Activated CD8-positive, alpha-beta T cell treated with anti-CD3 and anti-CD28 coated beads for 36 hours (primary cell): ENCODE measurements at regions not wholly inside any gene's neighbourhood (a gene's known extent, or its start where the extent isn't known, plus 50 kb on each side); places are given as distances from the start of the nearest gene placed in this dataset.

Source experiments
- ATAC-seq: fragments of 200-7000 bp; cut with Tn5 transposase; one replicate; pipeline ENCODE4 v1.10.0; 2021; ENCODE audit warnings: mild to moderate bottlenecking, moderate library complexity
- CTCF ChIA-PET: fragments of 350-600 bp; sonication (Branson Sonifier 250); formaldehyde crosslinking; loops from one replicate; lab custom pipeline; 2021; ENCODE audit warnings: antibody characterized with exemption; lab: Charles Lee
- POLR2A ChIA-PET: fragments of 350-600 bp; sonication (Branson Sonifier 250); formaldehyde crosslinking; loops from one replicate; lab custom pipeline; 2021; ENCODE audit warnings: antibody characterized with exemption; lab: Charles Lee
- DNase-seq: peaks from one replicate; pipeline ENCODE4 v3.0.0-alpha.2; 2020
- H3K27ac Mint-ChIP-seq: one replicate; pipeline ENCODE4 v1.8.0; 2021; ENCODE audit warnings: mild to moderate bottlenecking, mixed read lengths
- H3K27me3 Mint-ChIP-seq: one replicate; pipeline ENCODE4 v1.8.0; 2021; ENCODE audit warnings: mixed read lengths
- H3K36me3 Mint-ChIP-seq: one replicate; pipeline ENCODE4 v1.8.0; 2021; ENCODE audit warnings: low read depth, mixed read lengths
- H3K4me1 Mint-ChIP-seq: one replicate; pipeline ENCODE4 v1.8.0; 2021; ENCODE audit warnings: low read depth, mixed read lengths
- H3K4me3 Mint-ChIP-seq: one replicate; pipeline ENCODE4 v1.8.0; 2021; ENCODE audit warnings: mild to moderate bottlenecking, moderate library complexity, mixed read lengths
- H3K9me3 Mint-ChIP-seq: one replicate; pipeline ENCODE4 v1.8.0; 2021; ENCODE audit warnings: mixed read lengths
- intact Hi-C: fragments of 100-400 bp; cut with micrococcal nuclease; formaldehyde crosslinking; loops from one replicate; pipeline ENCODE4 v1.10.0; 2022
- TF ChIP-seq, protein P1 (sequence below): fragments of 200-600 bp; IDR thresholded peaks from one replicate; pipeline ENCODE4 v1.8.0; 2022; ENCODE audit warnings: antibody characterized with exemption, mild to moderate bottlenecking

GRCh38 chr7:91566402-91566732, 302.1 kb downstream of the FZD1 start:
- Mint-ChIP-seq H3K4me1 (no peaks in the 10 kb centered on the region), H3K9me3 (peaks cover under 1% of the 10 kb centered on the region), H3K36me3 (no peaks in the 10 kb centered on the region), H3K27me3 (no peaks in the 10 kb centered on the region), H3K4me3 (no peak overlapping the region), H3K27ac (no peak overlapping the region)
- intact Hi-C loops, result no loop called here
- DNase-seq (no peak), ATAC-seq (no peak)
- ChIA-PET POLR2A (no interaction called here), CTCF (no interaction called here)
- TF ChIP-seq, protein P1, sequence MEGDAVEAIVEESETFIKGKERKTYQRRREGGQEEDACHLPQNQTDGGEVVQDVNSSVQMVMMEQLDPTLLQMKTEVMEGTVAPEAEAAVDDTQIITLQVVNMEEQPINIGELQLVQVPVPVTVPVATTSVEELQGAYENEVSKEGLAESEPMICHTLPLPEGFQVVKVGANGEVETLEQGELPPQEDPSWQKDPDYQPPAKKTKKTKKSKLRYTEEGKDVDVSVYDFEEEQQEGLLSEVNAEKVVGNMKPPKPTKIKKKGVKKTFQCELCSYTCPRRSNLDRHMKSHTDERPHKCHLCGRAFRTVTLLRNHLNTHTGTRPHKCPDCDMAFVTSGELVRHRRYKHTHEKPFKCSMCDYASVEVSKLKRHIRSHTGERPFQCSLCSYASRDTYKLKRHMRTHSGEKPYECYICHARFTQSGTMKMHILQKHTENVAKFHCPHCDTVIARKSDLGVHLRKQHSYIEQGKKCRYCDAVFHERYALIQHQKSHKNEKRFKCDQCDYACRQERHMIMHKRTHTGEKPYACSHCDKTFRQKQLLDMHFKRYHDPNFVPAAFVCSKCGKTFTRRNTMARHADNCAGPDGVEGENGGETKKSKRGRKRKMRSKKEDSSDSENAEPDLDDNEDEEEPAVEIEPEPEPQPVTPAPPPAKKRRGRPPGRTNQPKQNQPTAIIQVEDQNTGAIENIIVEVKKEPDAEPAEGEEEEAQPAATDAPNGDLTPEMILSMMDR, result no peak

DNA sequence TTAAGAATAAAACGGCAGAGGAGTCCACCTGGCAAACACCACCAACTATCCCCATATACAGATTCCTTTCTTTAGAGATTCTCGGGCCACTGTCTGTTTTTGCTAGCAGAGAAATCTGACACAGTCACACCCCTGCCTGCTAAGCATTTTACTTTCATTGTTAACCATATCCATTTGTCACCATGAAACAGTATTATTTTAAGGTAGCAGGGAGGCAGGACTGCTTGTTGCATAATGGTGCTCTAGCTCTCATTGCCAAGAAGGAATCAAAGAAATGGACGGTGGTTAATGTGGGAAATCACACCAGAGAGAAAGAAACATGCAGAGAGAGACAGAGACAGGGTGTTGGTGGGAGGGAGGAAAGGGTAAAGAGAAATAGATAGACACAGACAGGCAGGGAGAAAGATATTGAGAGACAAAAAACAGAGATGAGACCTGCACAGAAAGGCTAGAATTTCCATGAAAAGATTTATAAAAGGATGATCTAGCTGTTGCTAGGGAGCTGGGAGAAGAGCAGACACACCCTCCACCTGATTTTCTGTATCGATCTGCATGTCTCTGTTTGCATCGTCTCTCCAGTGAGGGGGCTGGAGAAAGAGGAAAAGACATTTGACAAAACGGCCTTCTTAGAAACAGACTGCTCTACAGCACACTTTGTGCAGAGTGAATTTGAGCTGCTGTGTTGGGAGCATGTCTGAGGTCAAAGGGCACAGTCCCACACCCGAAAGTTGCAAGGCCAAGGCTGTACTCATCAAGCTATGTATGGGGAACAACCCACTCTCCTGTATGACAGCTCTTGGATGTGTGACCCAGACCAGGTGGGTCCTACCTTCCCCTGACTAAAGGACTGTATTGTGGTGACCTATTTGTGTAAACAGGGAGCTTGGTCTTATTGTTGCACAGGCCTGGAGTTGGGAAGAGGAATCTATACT, 303.1 kb downstream of the FZD1 start:
- H3K36me3 Mint-ChIP-seq, result no peaks in the 10 kb centered on the region
- H3K9me3 Mint-ChIP-seq, result peaks cover 2% of the 10 kb centered on the region
- H3K4me3 Mint-ChIP-seq, result no peak overlapping the region
- ChIA-PET POLR2A (no interaction called here), CTCF (no interaction called here)
- intact Hi-C loops, result no loop called here
- TF ChIP-seq, protein P1, result no peak
- no peaks in the 10 kb centered on the region for H3K4me1 Mint-ChIP-seq
- no peaks in the 10 kb centered on the region for H3K27me3 Mint-ChIP-seq
- ATAC-seq, result no peak
- no peak overlapping the region for H3K27ac Mint-ChIP-seq
- DNase-seq, result no peak

DNA sequence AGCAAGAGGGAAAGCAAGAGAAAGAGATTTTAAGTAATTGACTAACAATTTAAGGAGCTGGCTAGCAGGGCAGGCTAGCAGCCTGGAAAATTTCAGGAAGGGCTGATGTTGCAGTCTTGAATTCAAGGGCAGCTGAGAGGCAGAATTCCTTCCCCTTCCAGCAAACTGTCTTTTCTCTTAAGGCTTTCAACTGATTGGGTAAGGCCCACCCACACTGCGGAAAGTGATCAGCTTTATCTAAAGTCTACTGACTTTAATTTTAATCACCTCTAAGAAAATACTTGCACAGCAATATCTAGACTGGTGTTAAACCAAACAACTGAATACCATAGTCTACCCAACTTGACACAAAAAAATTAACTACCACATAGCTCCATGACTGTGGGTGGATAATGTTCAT, 303.9 kb downstream of the FZD1 start:
- Mint-ChIP-seq H3K4me3 (no peak overlapping the region), H3K27ac (no peak overlapping the region), H3K9me3 (peaks cover 3% of the 10 kb centered on the region), H3K27me3 (no peaks in the 10 kb centered on the region), H3K36me3 (no peaks in the 10 kb centered on the region), H3K4me1 (no peaks in the 10 kb centered on the region)
- TF ChIP-seq, protein P1, result no peak
- DNase-seq (no peak), ATAC-seq (no peak)
- POLR2A ChIA-PET, result no interaction called here
- intact Hi-C loops, result no loop called here
- CTCF ChIA-PET, result no interaction called here

DNA sequence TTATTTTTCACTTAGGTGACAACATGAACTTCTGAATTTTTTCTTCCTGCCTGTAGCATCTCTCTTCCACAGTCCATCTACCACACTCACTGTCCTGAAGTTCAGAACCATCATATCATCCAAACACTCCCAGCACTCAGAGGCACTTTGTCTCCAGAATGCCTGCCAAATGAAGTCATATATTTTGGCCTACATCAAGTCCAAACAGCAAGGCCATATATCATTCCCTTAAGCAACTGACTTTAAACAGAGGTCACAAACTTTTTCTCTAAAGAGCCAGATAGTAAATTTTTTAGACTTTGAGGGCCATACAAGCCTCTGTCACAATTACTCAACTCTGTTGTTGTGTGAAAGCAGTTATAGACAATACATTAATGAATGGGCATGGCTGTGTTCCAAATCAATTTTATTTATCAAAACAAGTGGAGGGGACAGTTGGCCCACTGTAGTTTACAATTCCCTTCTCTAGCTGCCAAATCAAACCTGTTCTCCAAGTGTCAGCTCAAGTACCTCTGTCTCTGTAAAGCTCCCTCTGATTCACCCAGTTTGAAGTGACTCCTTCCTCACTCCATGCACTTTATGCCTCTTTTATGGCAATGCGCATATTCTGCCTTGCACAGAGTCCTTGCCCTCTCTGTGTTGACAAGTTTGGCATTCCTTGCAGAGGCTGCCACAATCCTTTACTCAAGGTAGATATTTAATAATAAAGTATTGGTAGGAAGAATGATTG, 305.7 kb downstream of the FZD1 start:
- intact Hi-C loops, result no loop called here
- peaks cover 3% of the 10 kb centered on the region for H3K9me3 Mint-ChIP-seq
- no peaks in the 10 kb centered on the region for H3K36me3 Mint-ChIP-seq
- POLR2A ChIA-PET, result no interaction called here
- no peaks in the 10 kb centered on the region for H3K27me3 Mint-ChIP-seq
- DNase-seq (no peak), ATAC-seq (no peak)
- TF ChIP-seq, protein P1, result no peak
- CTCF ChIA-PET, result no interaction called here
- no peak overlapping the region for H3K27ac Mint-ChIP-seq
- H3K4me3 Mint-ChIP-seq, result no peak overlapping the region
- no peaks in the 10 kb centered on the region for H3K4me1 Mint-ChIP-seq

GRCh38 chr7:91570560-91570959, 306.3 kb downstream of the FZD1 start:
- no peaks in the 10 kb centered on the region for H3K27me3 Mint-ChIP-seq
- TF ChIP-seq, protein P1, result no peak
- no peaks in the 10 kb centered on the region for H3K4me1 Mint-ChIP-seq
- no peak for ATAC-seq
- ChIA-PET POLR2A (no interaction called here), CTCF (no interaction called here)
- H3K36me3 Mint-ChIP-seq, result no peaks in the 10 kb centered on the region
- no peak overlapping the region for H3K27ac Mint-ChIP-seq
- intact Hi-C loops, result no loop called here
- no peak for DNase-seq
- H3K4me3 Mint-ChIP-seq, result no peak overlapping the region
- H3K9me3 Mint-ChIP-seq, result peaks cover 3% of the 10 kb centered on the region
